ENCODE measurements at regions not wholly inside any gene's neighbourhood (a gene's known extent, or its start where the extent isn't known, plus 50 kb on each side); places are given as distances from the start of the nearest gene placed in this dataset.
"Not testable (repeated sequence)": the region's sequence is repeated elsewhere in the genome, so short reads cannot be mapped to it uniquely, and the experiment has no call there.

DNA sequence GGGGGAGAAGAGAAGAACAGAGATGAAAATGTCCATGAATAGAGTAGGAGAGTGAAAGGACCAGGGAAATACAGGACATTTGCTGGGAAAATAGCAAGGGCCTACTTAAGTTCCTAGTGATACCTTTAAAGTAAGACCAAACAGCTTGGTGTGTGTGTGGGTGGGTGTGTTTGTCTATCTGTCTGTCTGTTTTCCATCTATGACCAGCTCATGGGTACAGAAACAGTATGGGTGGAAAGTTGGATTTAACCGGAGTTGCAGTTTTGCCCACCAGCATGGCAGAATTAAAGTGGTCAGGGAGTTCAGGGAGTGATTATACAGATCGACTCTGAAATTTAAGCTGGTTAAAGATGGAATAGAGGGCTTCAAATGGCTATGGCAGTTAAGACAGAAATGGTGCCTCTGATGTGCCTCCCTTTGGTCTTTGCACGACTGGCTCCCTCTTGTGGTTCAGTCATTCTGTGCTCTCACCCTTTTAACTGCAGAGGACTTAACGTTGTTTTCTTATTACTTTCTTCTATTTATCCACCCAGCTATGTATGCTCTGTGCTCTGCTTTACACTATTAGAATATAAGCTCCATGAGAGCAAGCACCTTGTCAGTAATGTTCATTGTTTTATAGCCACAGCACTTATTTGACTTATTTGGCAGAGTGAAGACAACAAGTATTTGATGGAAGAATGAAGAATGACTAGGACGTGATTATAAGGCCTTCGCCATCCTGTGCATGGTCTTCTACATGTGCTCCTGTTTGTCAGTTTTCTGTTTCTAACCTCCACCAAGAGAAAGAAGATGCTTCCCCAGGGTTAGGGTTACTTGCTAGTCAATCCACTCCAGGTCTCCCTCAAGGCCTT lies 72.7 kb upstream of the AK4 start:
- 58% methylated on average over 6 of the region's 6 CpGs for WGBS
- Histone ChIP-seq H3K36me3 (ENCODE audit: insufficient read depth, low read length) (no peaks in the 10 kb centered on the region), H3K27ac (ENCODE audit: low read depth, low read length) (no peak overlapping the region), H3K9me3 (ENCODE audit: insufficient read depth, low read depth, low read length) (no peaks in the 10 kb centered on the region), H3K4me1 (ENCODE audit: insufficient read depth, low read length) (no peaks in the 10 kb centered on the region), H3K9ac (ENCODE audit: low read depth, low read length) (no peak overlapping the region), H3K4me3 (ENCODE audit: low read length) (no peak overlapping the region), H3K27me3 (ENCODE audit: insufficient read depth, low read length) (no peaks in the 10 kb centered on the region; the same call in 1 of the 2 replicates)

- H3K27me3 ChIP-seq (ENCODE audit: insufficient read depth, low read length): no peaks in the 10 kb centered on the region; the same call in 1 of the 2 replicates
- no peak overlapping the region for H3K4me3 ChIP-seq (ENCODE audit: low read length)
- no peak overlapping the region for H3K27ac ChIP-seq (ENCODE audit: low read depth, low read length)
- H3K9ac ChIP-seq (ENCODE audit: low read depth, low read length): no peak overlapping the region
- H3K4me1 ChIP-seq (ENCODE audit: insufficient read depth, low read length): no peaks in the 10 kb centered on the region
- no peaks in the 10 kb centered on the region for H3K36me3 ChIP-seq (ENCODE audit: insufficient read depth, low read length)
- WGBS: 87% methylated on average over 3 of the region's 3 CpGs
- no peaks in the 10 kb centered on the region for H3K9me3 ChIP-seq (ENCODE audit: insufficient read depth, low read depth, low read length)
Observed at GRCh38 chr1:65077369-65077768, 70.6 kb upstream of the AK4 start.

GRCh38 chr1:65079941-65080340 lies 68.1 kb upstream of the AK4 start:
- no peak overlapping the region for H3K9ac ChIP-seq (ENCODE audit: low read depth, low read length)
- no peaks in the 10 kb centered on the region for H3K4me1 ChIP-seq (ENCODE audit: insufficient read depth, low read length)
- H3K27ac ChIP-seq (ENCODE audit: low read depth, low read length): no peak overlapping the region
- no peaks in the 10 kb centered on the region for H3K36me3 ChIP-seq (ENCODE audit: insufficient read depth, low read length)
- H3K4me3 ChIP-seq (ENCODE audit: low read length): no peak overlapping the region
- H3K27me3 ChIP-seq (ENCODE audit: insufficient read depth, low read length): no peaks in the 10 kb centered on the region
- H3K9me3 ChIP-seq (ENCODE audit: insufficient read depth, low read depth, low read length): no peaks in the 10 kb centered on the region
- 87% methylated on average over 5 of the region's 5 CpGs for WGBS

- Histone ChIP-seq H3K36me3 (ENCODE audit: insufficient read depth, low read length) (no peaks in the 10 kb centered on the region), H3K4me1 (ENCODE audit: insufficient read depth, low read length) (no peaks in the 10 kb centered on the region), H3K9ac (ENCODE audit: low read depth, low read length) (no peak overlapping the region), H3K27me3 (ENCODE audit: insufficient read depth, low read length) (no peaks in the 10 kb centered on the region), H3K27ac (ENCODE audit: low read depth, low read length) (no peak overlapping the region), H3K9me3 (ENCODE audit: insufficient read depth, low read depth, low read length) (no peaks in the 10 kb centered on the region), H3K4me3 (ENCODE audit: low read length) (no peak overlapping the region)
- WGBS: 95% methylated on average over 6 of the region's 6 CpGs
Observed at GRCh38 chr1:65082346-65083040, 65.5 kb upstream of the AK4 start.

- Histone ChIP-seq H3K27me3 (ENCODE audit: insufficient read depth, low read length) (no peaks in the 10 kb centered on the region), H3K4me3 (ENCODE audit: low read length) (no peak overlapping the region), H3K36me3 (ENCODE audit: insufficient read depth, low read length) (no peaks in the 10 kb centered on the region), H3K9me3 (ENCODE audit: insufficient read depth, low read depth, low read length) (0 out of 2 replicates have a peak, but pooled peaks cover 5% of the 10 kb centered on the region), H3K4me1 (ENCODE audit: insufficient read depth, low read length) (no peaks in the 10 kb centered on the region), H3K27ac (ENCODE audit: low read depth, low read length) (no peak overlapping the region), H3K9ac (ENCODE audit: low read depth, low read length) (no peak overlapping the region)
- WGBS: 85% methylated on average over 4 of the region's 4 CpGs
Observed at GRCh38 chr1:65083263-65083896, 64.6 kb upstream of the AK4 start.

DNA sequence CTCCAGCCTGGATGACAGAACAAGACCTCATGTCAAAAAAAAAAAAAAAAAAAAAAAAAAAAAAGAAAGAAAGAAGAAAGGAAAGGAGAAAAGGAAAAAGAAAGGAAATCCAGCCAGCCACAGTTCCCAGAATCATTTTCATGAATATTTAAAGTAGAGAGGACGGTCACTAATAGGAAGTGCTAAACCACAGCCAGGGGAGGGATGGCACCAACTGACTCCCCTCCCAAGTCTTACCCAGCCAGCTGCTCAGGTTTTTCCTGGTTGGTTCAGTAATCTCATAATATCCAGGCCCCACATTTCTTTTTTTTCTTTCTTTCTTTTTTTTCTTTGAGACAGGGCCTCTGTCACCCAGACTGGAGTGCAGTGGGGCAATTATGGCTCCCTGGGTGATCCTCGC lies 63.9 kb upstream of the AK4 start:
- no peak overlapping the region for H3K4me3 ChIP-seq (ENCODE audit: low read length)
- WGBS: 94% methylated on average over 2 of the region's 2 CpGs
- H3K9ac ChIP-seq (ENCODE audit: low read depth, low read length): no peak overlapping the region
- no peaks in the 10 kb centered on the region for H3K4me1 ChIP-seq (ENCODE audit: insufficient read depth, low read length)
- H3K9me3 ChIP-seq (ENCODE audit: insufficient read depth, low read depth, low read length): 0 out of 2 replicates have a peak, but pooled peaks cover 5% of the 10 kb centered on the region
- no peaks in the 10 kb centered on the region for H3K27me3 ChIP-seq (ENCODE audit: insufficient read depth, low read length)
- no peaks in the 10 kb centered on the region for H3K36me3 ChIP-seq (ENCODE audit: insufficient read depth, low read length)
- no peak overlapping the region for H3K27ac ChIP-seq (ENCODE audit: low read depth, low read length)

DNA sequence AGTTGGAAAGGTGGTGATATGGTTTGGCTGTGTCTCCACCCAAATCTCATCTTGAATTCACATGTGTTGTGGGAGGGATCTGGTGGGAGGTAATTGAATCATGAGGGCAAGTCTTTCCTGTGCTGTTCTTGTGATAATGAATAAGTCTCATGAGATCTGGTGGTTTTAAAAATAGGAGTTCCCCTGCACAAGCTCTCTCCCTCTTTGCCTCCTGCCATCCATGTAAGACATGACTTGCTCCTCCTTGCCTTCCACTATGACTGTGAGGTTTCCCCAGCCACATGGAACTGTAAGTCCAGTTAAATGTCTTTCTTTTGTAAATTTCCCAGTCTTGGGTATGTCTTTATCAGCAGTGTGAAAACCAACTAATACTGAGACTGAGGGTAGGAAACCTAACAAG lies 60.5 kb upstream of the AK4 start:
- H3K9ac ChIP-seq (ENCODE audit: low read depth, low read length); H3K9me3 ChIP-seq (ENCODE audit: insufficient read depth, low read depth, low read length); H3K27me3 ChIP-seq (ENCODE audit: insufficient read depth, low read length); H3K4me1 ChIP-seq (ENCODE audit: insufficient read depth, low read length); H3K4me3 ChIP-seq (ENCODE audit: low read length); H3K36me3 ChIP-seq (ENCODE audit: insufficient read depth, low read length); H3K27ac ChIP-seq (ENCODE audit: low read depth, low read length): not testable (repeated sequence)

DNA sequence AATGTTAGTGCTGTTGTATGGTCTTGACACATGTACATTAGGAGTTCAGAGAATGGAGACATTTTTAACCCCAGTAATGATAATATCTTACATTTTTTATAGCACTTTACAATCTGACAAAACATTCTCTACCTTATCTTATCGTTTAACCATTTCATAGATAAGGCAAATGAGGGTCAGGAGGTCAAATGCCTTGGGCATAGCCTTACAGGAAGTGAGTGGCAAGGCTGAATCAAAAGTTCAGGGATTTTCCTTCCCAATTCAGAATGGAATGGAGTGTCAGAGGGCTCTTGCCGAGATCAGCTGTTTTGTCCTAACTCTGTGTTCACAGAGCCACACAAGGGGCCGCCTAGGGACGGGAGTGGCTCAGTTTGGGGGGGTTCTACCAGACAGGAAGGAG lies 57.6 kb upstream of the AK4 start:
- Histone ChIP-seq H3K36me3 (ENCODE audit: insufficient read depth, low read length) (no peaks in the 10 kb centered on the region), H3K27ac (ENCODE audit: low read depth, low read length) (no peak overlapping the region), H3K9ac (ENCODE audit: low read depth, low read length) (no peak overlapping the region), H3K4me1 (ENCODE audit: insufficient read depth, low read length) (no peaks in the 10 kb centered on the region), H3K9me3 (ENCODE audit: insufficient read depth, low read depth, low read length) (0 out of 2 replicates have a peak, but pooled peaks cover 5% of the 10 kb centered on the region), H3K4me3 (ENCODE audit: low read length) (no peak overlapping the region), H3K27me3 (ENCODE audit: insufficient read depth, low read length) (no peaks in the 10 kb centered on the region)
- WGBS: 82% methylated on average over 4 of the region's 4 CpGs

DNA sequence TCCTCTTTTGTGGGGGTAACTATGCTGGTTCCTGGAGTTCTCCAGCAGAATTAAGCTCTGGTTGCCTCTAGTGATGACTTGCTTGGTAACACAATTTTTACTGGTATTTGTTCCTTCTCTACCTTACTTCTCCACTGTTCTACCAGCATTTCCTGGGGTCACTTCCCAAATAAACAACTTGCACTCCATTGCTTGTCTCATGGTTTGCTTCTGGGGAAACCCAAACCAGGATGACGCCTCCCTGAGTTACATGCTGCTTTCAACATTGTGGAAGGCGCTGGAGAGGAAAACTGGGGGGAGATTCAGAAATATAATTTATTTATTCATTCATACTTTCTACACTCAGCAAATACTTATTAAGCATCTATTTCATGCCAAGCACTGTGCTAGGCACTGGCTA lies 55.3 kb upstream of the AK4 start:
- H3K4me1 ChIP-seq (ENCODE audit: insufficient read depth, low read length): no peaks in the 10 kb centered on the region
- H3K9me3 ChIP-seq (ENCODE audit: insufficient read depth, low read depth, low read length): 0 out of 2 replicates have a peak, but pooled peaks cover 4% of the 10 kb centered on the region
- no CpG with 5 or more reads among the region's 2 CpGs for WGBS
- H3K27ac ChIP-seq (ENCODE audit: low read depth, low read length): no peak overlapping the region
- no peaks in the 10 kb centered on the region for H3K27me3 ChIP-seq (ENCODE audit: insufficient read depth, low read length)
- no peaks in the 10 kb centered on the region for H3K36me3 ChIP-seq (ENCODE audit: insufficient read depth, low read length)
- no peak overlapping the region for H3K4me3 ChIP-seq (ENCODE audit: low read length)
- no peak overlapping the region for H3K9ac ChIP-seq (ENCODE audit: low read depth, low read length)

GRCh38 chr1:65097076-65097475 lies 50.9 kb upstream of the AK4 start:
- Histone ChIP-seq H3K9me3 (ENCODE audit: insufficient read depth, low read depth, low read length) (no peaks in the 10 kb centered on the region), H3K4me1 (ENCODE audit: insufficient read depth, low read length) (no peaks in the 10 kb centered on the region), H3K36me3 (ENCODE audit: insufficient read depth, low read length) (no peaks in the 10 kb centered on the region), H3K9ac (ENCODE audit: low read depth, low read length) (no peak overlapping the region), H3K27me3 (ENCODE audit: insufficient read depth, low read length) (no peaks in the 10 kb centered on the region), H3K4me3 (ENCODE audit: low read length) (no peak overlapping the region), H3K27ac (ENCODE audit: low read depth, low read length) (no peak overlapping the region)
- WGBS: 86% methylated on average over 2 of the region's 2 CpGs
